DOHH2 (cell line): ENCODE measurements at regions not wholly inside any gene's neighbourhood (a gene's known extent, or its start where the extent isn't known, plus 50 kb on each side); places are given as distances from the start of the nearest gene placed in this dataset.

Experiments used
- H3F3A ChIP-seq: fragments of 200-600 bp; sonication (generic), shearing (Covaris generic); 2 replicates; pipeline ENCODE4 v1.6.0; 2016; ENCODE audit warnings: antibody characterized with exemption, mild to moderate bottlenecking; ENCODE audit not compliant: control insufficient read depth, insufficient read depth
- H3K27ac ChIP-seq: fragments of 200-600 bp; sonication (generic); 2 replicates; pipeline ENCODE4 v1.5.1; 2014; ENCODE audit warnings: low read depth, mild to moderate bottlenecking, low read length, moderate library complexity
- H3K27me3 ChIP-seq: fragments of 200-600 bp; sonication (generic); 2 replicates; pipeline ENCODE4 v1.6.1; 2014; ENCODE audit warnings: mild to moderate bottlenecking, low read length, mixed read lengths; ENCODE audit not compliant: control insufficient read depth
- H3K36me3 ChIP-seq: fragments of 200-600 bp; sonication (generic); 2 replicates; pipeline ENCODE4 v1.6.1; 2014; ENCODE audit warnings: mild to moderate bottlenecking, low read length, moderate library complexity, mixed read lengths; ENCODE audit not compliant: control insufficient read depth
- H3K4me1 ChIP-seq: fragments of 200-600 bp; sonication (generic); 2 replicates; pipeline ENCODE4 v1.6.1; 2014; ENCODE audit warnings: mild to moderate bottlenecking, low read length, mixed read lengths; ENCODE audit not compliant: control insufficient read depth
- H3K4me2 ChIP-seq: fragments of 200-600 bp; sonication (generic); 2 replicates; pipeline ENCODE4 v1.6.0; 2014; ENCODE audit warnings: mild to moderate bottlenecking, low read length, moderate library complexity
- H3K4me3 ChIP-seq: fragments of 200-600 bp; sonication (generic); 2 replicates; pipeline ENCODE4 v1.5.1; 2014; ENCODE audit warnings: mild to moderate bottlenecking, low read length, mixed read lengths
- H3K79me2 ChIP-seq: fragments of 200-600 bp; sonication (generic); 2 replicates; pipeline ENCODE4 v1.6.1; 2014; ENCODE audit warnings: mild to moderate bottlenecking, low read length, mixed read lengths; ENCODE audit not compliant: control insufficient read depth
- H3K9me2 ChIP-seq: fragments of 200-600 bp; sonication (generic); replicated peaks from 2 replicates; pipeline ENCODE4 v1.6.1; 2014; ENCODE audit warnings: mild to moderate bottlenecking, low read length, mixed read lengths; ENCODE audit not compliant: control insufficient read depth
- H3K9me3 ChIP-seq: fragments of 200-600 bp; sonication (generic); 2 replicates; pipeline ENCODE4 v1.6.1; 2014; ENCODE audit warnings: antibody characterized with exemption, low read length, mixed read lengths; ENCODE audit not compliant: control insufficient read depth, insufficient read depth
- H4K20me1 ChIP-seq: fragments of 200-600 bp; sonication (generic); 2 replicates; pipeline ENCODE4 v1.6.0; 2014; ENCODE audit warnings: low read depth, mild to moderate bottlenecking, antibody characterized with exemption, low read length, moderate library complexity; ENCODE audit not compliant: control insufficient read depth, insufficient read depth
- EZH2phosphoT487 ChIP-seq: fragments of 200-600 bp; sonication (generic); IDR thresholded peaks from 2 replicates; pipeline ENCODE4 v1.6.1; 2017; ENCODE audit warnings: borderline replicate concordance, mild to moderate bottlenecking, antibody characterized with exemption, low read length, moderate library complexity, mixed read lengths
- TF ChIP-seq, protein P1 (sequence below): fragments of 200-600 bp; sonication (generic); IDR thresholded peaks from one replicate; pipeline ENCODE4 v1.5.1; 2014; ENCODE audit warnings: antibody characterized with exemption, mild to moderate bottlenecking, low read depth, low read length; ENCODE audit not compliant: poor library complexity, severe bottlenecking

DNA sequence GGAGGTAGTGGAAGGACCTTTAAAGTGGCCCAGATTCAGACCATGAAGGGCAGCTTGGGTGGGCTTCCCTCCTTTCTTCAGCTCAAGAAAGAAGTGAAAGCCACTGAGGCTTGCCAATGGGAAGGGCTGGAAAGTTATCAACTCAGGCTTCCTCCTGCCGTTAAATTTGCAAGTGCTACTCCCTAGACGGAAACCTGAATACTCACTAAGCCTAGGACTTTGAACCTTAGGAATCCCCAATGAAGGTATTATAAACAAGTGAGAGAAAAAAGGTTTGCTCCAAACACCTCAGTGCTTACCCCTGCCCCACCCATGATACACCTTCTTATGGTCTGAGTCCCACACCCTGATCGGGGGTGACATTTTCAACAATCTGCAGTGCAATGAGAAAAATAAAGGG is 396.4 kb downstream of the SHQ1 start:
- Histone ChIP-seq H3K79me2 (no peaks in the 10 kb centered on the region), H3K9me2 (no peaks in the 10 kb centered on the region), H3K4me3 (no peak overlapping the region), H4K20me1 (no peaks in the 10 kb centered on the region), H3K9me3 (no peaks in the 10 kb centered on the region), H3K36me3 (no peaks in the 10 kb centered on the region), H3K27me3 (peaks cover 60% of the 10 kb centered on the region), H3K27ac (no peak overlapping the region), H3K4me1 (peaks cover 6% of the 10 kb centered on the region), H3K4me2 (no peak overlapping the region), H3F3A (no peaks in the 10 kb centered on the region)
- TF ChIP-seq EZH2phosphoT487: no peak
- TF ChIP-seq, protein P1, sequence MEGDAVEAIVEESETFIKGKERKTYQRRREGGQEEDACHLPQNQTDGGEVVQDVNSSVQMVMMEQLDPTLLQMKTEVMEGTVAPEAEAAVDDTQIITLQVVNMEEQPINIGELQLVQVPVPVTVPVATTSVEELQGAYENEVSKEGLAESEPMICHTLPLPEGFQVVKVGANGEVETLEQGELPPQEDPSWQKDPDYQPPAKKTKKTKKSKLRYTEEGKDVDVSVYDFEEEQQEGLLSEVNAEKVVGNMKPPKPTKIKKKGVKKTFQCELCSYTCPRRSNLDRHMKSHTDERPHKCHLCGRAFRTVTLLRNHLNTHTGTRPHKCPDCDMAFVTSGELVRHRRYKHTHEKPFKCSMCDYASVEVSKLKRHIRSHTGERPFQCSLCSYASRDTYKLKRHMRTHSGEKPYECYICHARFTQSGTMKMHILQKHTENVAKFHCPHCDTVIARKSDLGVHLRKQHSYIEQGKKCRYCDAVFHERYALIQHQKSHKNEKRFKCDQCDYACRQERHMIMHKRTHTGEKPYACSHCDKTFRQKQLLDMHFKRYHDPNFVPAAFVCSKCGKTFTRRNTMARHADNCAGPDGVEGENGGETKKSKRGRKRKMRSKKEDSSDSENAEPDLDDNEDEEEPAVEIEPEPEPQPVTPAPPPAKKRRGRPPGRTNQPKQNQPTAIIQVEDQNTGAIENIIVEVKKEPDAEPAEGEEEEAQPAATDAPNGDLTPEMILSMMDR: no peak

DNA sequence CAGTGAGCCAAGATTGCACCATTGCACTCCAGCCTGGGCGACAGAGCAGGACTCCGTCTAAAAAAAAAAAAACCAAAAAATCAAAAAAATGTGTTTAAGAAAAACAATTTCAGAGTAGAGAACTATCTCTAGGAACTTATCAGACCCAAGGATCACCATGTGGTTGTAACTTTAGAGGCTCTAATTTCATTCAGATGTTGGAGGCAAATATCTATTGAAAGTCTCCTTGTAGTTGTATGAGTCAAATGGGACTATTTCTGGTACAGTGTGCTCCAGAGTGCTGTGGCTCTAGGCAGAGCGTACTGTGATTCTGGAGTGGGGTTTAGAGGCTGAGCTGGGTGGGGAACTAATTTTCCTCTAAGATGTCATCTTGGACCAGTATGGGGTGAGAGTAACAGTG is 398.7 kb downstream of the SHQ1 start:
- peaks cover 20% of the 10 kb centered on the region for H3K36me3 ChIP-seq
- H3F3A ChIP-seq: no peaks in the 10 kb centered on the region
- no peaks in the 10 kb centered on the region for H3K9me3 ChIP-seq
- no peak overlapping the region for H3K27ac ChIP-seq
- H3K27me3 ChIP-seq: peaks cover 59% of the 10 kb centered on the region
- no peak overlapping the region for H3K4me2 ChIP-seq
- TF ChIP-seq, protein P1: no peak
- TF ChIP-seq EZH2phosphoT487: no peak
- peaks cover 21% of the 10 kb centered on the region for H3K4me1 ChIP-seq
- H4K20me1 ChIP-seq: peaks cover 21% of the 10 kb centered on the region
- no peak overlapping the region for H3K4me3 ChIP-seq
- H3K9me2 ChIP-seq: no peaks in the 10 kb centered on the region
- H3K79me2 ChIP-seq: peaks cover 23% of the 10 kb centered on the region

DNA sequence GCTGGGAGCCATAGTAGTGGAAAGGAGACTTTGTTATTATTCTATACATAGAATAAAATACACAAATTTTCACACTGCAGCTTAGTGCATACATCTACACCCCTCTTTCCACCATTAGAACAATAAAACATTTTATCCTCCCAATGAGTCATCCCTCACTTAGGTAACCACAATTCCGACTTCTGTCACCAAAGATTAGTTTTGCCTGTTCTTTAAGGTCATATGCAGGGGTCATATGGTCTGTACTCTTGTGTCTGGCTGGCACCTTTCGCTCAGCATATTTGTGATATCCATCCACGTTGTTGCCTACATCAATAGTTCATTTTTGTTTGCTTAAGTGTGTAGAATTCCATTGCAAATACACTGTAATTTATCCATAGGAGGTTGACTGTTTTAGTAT is 399.4 kb downstream of the SHQ1 start:
- Histone ChIP-seq H3K9me3 (no peaks in the 10 kb centered on the region), H3F3A (no peaks in the 10 kb centered on the region), H3K4me2 (no peak overlapping the region), H3K36me3 (peaks cover 27% of the 10 kb centered on the region), H3K4me3 (no peak overlapping the region), H3K4me1 (peaks cover 28% of the 10 kb centered on the region), H3K79me2 (peaks cover 30% of the 10 kb centered on the region), H3K27ac (no peak overlapping the region), H3K9me2 (no peaks in the 10 kb centered on the region), H3K27me3 (peaks cover 52% of the 10 kb centered on the region), H4K20me1 (peaks cover 23% of the 10 kb centered on the region)
- TF ChIP-seq, protein P1: no peak
- no peak for TF ChIP-seq EZH2phosphoT487
